Smooth muscle cell (in vitro differentiated cells): ENCODE measurements at regions not wholly inside any gene's neighbourhood (a gene's known extent, or its start where the extent isn't known, plus 50 kb on each side); places are given as distances from the start of the nearest gene placed in this dataset.
"Not testable (repeated sequence)": the region's sequence is repeated elsewhere in the genome, so short reads cannot be mapped to it uniquely, and the experiment has no call there.

Experiments
- DNase-seq: peaks from one replicate; lab custom pipeline; 2025; ENCODE audit not compliant: unreplicated experiment; lab: John Stamatoyannopoulos, UW
- H2AFZ ChIP-seq: fragments of 200-600 bp; sonication (generic); 2 replicates; pipeline ENCODE4 v1.6.0; 2016; ENCODE audit warnings: antibody characterized with exemption, low read depth, mild to moderate bottlenecking
- H3F3A ChIP-seq: fragments of 200-600 bp; sonication (generic); 2 replicates; pipeline ENCODE4 v1.6.0; 2017; ENCODE audit warnings: antibody characterized with exemption, low read depth
- H3K27ac ChIP-seq: fragments of 200-600 bp; sonication (generic); 2 replicates; pipeline ENCODE4 v1.5.1; 2016; ENCODE audit warnings: low read depth, mild to moderate bottlenecking
- H3K27me3 ChIP-seq: fragments of 200-600 bp; sonication (generic); 2 replicates; pipeline ENCODE4 v1.6.1; 2016; ENCODE audit warnings: low read depth, mild to moderate bottlenecking
- H3K36me3 ChIP-seq: fragments of 200-600 bp; sonication (generic); 2 replicates; pipeline ENCODE4 v1.5.1; 2016; ENCODE audit warnings: low read depth
- H3K4me1 ChIP-seq: fragments of 200-600 bp; sonication (generic); 2 replicates; pipeline ENCODE4 v1.5.1; 2016; ENCODE audit warnings: low read depth
- H3K4me2 ChIP-seq: fragments of 200-600 bp; sonication (generic); 2 replicates; pipeline ENCODE4 v1.6.0; 2016; ENCODE audit warnings: mild to moderate bottlenecking
- H3K4me3 ChIP-seq: fragments of 200-600 bp; sonication (generic); 2 replicates; pipeline ENCODE4 v1.5.1; 2016; ENCODE audit warnings: mild to moderate bottlenecking
- H3K79me2 ChIP-seq: fragments of 200-600 bp; sonication (generic); 2 replicates; pipeline ENCODE4 v1.6.0; 2016; ENCODE audit warnings: low read depth, mild to moderate bottlenecking
- H3K9ac ChIP-seq: fragments of 200-600 bp; sonication (generic); 2 replicates; pipeline ENCODE4 v1.6.0; 2016; ENCODE audit warnings: low read depth
- H3K9me3 ChIP-seq: fragments of 200-600 bp; sonication (generic); replicated peaks from 2 replicates; pipeline ENCODE4 v1.5.1; 2016; ENCODE audit warnings: low read depth
- H4K20me1 ChIP-seq: fragments of 200-600 bp; sonication (generic); 2 replicates; pipeline ENCODE4 v1.6.0; 2016; ENCODE audit warnings: low read depth
- WGBS: methylation state at CpG from one replicate; pipeline ENCODE4 v1.1.7; 2016; ENCODE audit warnings: low lambda C conversion rate; 5-methylcytosine and 5-hydroxymethylcytosine counted together
- TF ChIP-seq, protein P1 (sequence below): fragments of 200-600 bp; sonication (generic); IDR thresholded peaks from 2 replicates; pipeline ENCODE4 v1.5.1; 2017; ENCODE audit warnings: borderline replicate concordance, mild to moderate bottlenecking, antibody characterized with exemption; ENCODE audit not compliant: insufficient read depth, poor library complexity, severe bottlenecking

DNA sequence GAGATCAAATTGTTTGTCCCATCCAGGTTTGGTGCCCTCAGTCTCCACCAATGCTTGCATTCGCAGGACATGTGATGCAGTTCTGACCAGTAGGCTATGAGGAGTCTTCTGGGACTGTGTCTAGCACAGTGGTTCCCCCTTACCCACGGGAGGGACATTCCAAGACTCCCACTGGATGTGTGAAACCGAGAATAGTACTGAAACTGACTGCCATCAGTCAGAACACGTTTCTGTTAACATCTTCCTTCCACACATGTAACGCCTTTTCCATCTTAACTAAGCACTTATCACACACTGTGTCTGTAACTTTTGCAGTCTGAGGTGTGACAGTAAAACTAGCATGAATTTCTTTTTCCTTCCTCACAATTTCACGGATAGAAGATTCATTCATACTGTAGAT is 74.7 kb downstream of the PTTG1 start:
- H2AFZ ChIP-seq, result no peak overlapping the region
- no peaks in the 10 kb centered on the region for H3K27me3 ChIP-seq
- no peak overlapping the region for H3K4me3 ChIP-seq
- H3F3A ChIP-seq, result peaks cover 3% of the 10 kb centered on the region
- peaks cover 4% of the 10 kb centered on the region for H3K4me1 ChIP-seq
- no peak overlapping the region for H3K4me2 ChIP-seq
- no peaks in the 10 kb centered on the region for H4K20me1 ChIP-seq
- no peak overlapping the region for H3K27ac ChIP-seq
- DNase-seq, result no peak
- no peaks in the 10 kb centered on the region for H3K36me3 ChIP-seq
- H3K9ac ChIP-seq, result no peak overlapping the region
- TF ChIP-seq, protein P1, sequence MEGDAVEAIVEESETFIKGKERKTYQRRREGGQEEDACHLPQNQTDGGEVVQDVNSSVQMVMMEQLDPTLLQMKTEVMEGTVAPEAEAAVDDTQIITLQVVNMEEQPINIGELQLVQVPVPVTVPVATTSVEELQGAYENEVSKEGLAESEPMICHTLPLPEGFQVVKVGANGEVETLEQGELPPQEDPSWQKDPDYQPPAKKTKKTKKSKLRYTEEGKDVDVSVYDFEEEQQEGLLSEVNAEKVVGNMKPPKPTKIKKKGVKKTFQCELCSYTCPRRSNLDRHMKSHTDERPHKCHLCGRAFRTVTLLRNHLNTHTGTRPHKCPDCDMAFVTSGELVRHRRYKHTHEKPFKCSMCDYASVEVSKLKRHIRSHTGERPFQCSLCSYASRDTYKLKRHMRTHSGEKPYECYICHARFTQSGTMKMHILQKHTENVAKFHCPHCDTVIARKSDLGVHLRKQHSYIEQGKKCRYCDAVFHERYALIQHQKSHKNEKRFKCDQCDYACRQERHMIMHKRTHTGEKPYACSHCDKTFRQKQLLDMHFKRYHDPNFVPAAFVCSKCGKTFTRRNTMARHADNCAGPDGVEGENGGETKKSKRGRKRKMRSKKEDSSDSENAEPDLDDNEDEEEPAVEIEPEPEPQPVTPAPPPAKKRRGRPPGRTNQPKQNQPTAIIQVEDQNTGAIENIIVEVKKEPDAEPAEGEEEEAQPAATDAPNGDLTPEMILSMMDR, result no peak
- 69% methylated on average over 6 of the region's 6 CpGs for WGBS
- H3K9me3 ChIP-seq, result no peaks in the 10 kb centered on the region
- H3K79me2 ChIP-seq, result no peaks in the 10 kb centered on the region

DNA sequence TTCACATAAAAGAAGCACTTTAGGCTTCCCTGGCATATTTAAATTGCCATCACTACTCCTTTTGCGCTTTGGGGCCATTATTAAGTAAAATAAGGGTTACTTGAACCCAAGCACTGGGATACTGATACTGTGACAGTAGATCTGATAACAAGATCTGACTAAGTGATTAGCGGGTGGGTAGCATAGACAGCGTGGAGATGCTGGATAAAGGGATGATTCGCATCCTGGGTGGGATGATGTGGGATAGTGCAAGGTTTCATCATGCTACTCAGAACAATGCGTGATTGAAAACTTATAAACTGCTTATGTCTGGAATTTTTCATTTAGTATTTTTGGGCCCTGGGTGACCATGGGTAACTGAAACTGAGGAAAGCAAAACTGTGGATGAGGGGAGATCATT is 75.1 kb downstream of the PTTG1 start:
- H3F3A ChIP-seq, result peaks cover 3% of the 10 kb centered on the region
- no peak overlapping the region for H3K4me3 ChIP-seq
- H3K79me2 ChIP-seq, result no peaks in the 10 kb centered on the region
- 69% methylated on average over 5 of the region's 5 CpGs for WGBS
- no peak overlapping the region for H2AFZ ChIP-seq
- peaks cover 4% of the 10 kb centered on the region for H3K4me1 ChIP-seq
- no peaks in the 10 kb centered on the region for H4K20me1 ChIP-seq
- H3K27ac ChIP-seq, result no peak overlapping the region
- DNase-seq, result no peak
- H3K27me3 ChIP-seq, result no peaks in the 10 kb centered on the region
- H3K9me3 ChIP-seq, result no peaks in the 10 kb centered on the region
- no peak overlapping the region for H3K4me2 ChIP-seq
- H3K36me3 ChIP-seq, result no peaks in the 10 kb centered on the region
- TF ChIP-seq, protein P1, result no peak
- H3K9ac ChIP-seq, result no peak overlapping the region

DNA sequence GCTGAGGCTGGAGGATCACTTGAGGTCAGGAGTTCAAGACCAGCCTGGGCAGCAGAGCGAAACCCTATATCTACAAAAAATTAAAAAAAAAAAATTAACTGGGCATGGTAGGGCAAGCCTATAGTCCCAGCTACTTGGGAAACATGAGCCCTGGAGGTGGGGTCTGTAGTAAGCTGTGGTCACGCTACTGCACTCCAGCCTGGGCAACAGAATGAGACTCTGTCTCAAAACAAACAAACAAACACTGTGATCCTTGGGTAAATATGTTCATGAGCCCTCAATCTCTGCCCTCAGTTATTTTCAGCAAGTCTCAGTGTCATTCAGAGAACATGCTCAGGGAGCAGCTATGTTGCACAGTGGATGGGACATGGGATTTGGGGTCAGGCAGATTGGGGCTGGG is 76.2 kb downstream of the PTTG1 start:
- Histone ChIP-seq H3F3A (peaks cover 3% of the 10 kb centered on the region), H3K9me3 (no peaks in the 10 kb centered on the region), H3K79me2 (no peaks in the 10 kb centered on the region), H3K27me3 (no peaks in the 10 kb centered on the region), H3K27ac (no peak overlapping the region), H3K36me3 (no peaks in the 10 kb centered on the region), H3K4me2 (no peak overlapping the region), H4K20me1 (no peaks in the 10 kb centered on the region), H3K4me3 (no peak overlapping the region), H3K4me1 (peaks cover 4% of the 10 kb centered on the region), H2AFZ (no peak overlapping the region), H3K9ac (no peak overlapping the region)
- TF ChIP-seq, protein P1, result no peak
- no peak for DNase-seq
- WGBS, result 83% methylated on average over 2 of the region's 2 CpGs

DNA sequence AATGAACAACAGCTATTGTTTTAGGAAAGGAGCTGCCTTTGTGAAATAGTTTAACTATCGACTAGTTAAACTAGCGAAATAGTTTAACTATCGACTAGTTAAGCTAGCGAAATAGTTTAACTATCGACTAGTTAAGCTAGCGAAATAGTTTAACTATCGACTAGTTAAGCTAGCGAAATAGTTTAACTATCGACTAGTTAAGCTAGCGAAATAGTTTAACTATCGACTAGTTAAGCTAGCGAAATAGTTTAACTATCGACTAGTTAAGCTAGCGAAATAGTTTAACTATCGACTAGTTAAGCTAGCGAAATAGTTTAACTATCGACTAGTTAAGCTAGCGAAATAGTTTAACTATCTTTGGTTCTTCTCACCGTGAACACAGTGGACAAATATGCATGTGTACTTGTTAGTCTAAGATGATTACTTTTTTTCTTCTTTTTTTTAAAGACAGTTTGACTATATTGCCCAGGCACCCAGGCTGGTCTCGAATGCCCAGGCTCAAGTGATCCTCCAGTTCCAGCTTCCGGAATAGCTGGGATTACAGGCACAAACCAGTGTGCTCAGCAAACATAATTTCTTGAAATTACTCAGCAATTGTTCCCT is 76.9 kb downstream of the PTTG1 start:
- H3K9me3 ChIP-seq, H3K79me2 ChIP-seq, H3F3A ChIP-seq, H3K9ac ChIP-seq, H3K27ac ChIP-seq, H4K20me1 ChIP-seq, H3K4me2 ChIP-seq, H3K4me1 ChIP-seq, DNase-seq, H3K27me3 ChIP-seq, H3K36me3 ChIP-seq, H2AFZ ChIP-seq, H3K4me3 ChIP-seq: not testable (repeated sequence)
- WGBS, result 97% methylated on average over 18 of the region's 21 CpGs
